Ovary (tissue), 7 donors: ENCODE measurements at regions not wholly inside any gene's neighbourhood (a gene's known extent, or its start where the extent isn't known, plus 50 kb on each side); places are given as distances from the start of the nearest gene placed in this dataset.
"Not testable (repeated sequence)": the region's sequence is repeated elsewhere in the genome, so short reads cannot be mapped to it uniquely, and the experiment has no call there.

Experiments
- DNase-seq, 5 donors: peaks; one replicate each; pipeline ENCODE4 v3.0.0-alpha.2; 2019 to 2020
- H3K27ac ChIP-seq, 2 donors: fragments of 200-600 bp; one replicate each; pipeline versions ENCODE4 v1.5.1 to v1.8.0; 2019 to 2022
- H3K27me3 ChIP-seq: fragments of 200-600 bp; one replicate; pipeline ENCODE4 v1.8.0; 2022
- H3K36me3 ChIP-seq: fragments of 200-600 bp; sonication (generic); one replicate; pipeline ENCODE4 v1.5.1; 2019
- H3K4me1 ChIP-seq: one replicate; pipeline ENCODE4 v1.8.1; 2013; ENCODE audit warnings: mild to moderate bottlenecking, moderate library complexity; ENCODE audit not compliant: insufficient read depth
- H3K4me3 ChIP-seq: fragments of 200-600 bp; sonication (generic); one replicate; pipeline ENCODE4 v1.5.1; 2017
- H3K9me3 ChIP-seq, 2 donors: fragments of 200-600 bp in 1 of 2; sonication (generic) in 1 of 2; one replicate each; pipeline versions ENCODE4 v1.5.1 to v1.8.1; 2013 to 2019; ENCODE audit warnings: mild to moderate bottlenecking in 1 of 2, moderate library complexity in 1 of 2
- CTCF ChIP-seq, 3 donors: fragments of 450-650 bp in 2 of 3; fragments of 200-600 bp in 1 of 3; IDR thresholded peaks; one replicate each; pipeline versions ENCODE4 v1.5.1 to v1.8.0; 2016 to 2022; ENCODE audit warnings: antibody characterized with exemption in 3 of 3, mild to moderate bottlenecking in 1 of 3
- EP300 ChIP-seq: sonication (generic); formaldehyde crosslinking; IDR thresholded peaks from one replicate; pipeline ENCODE4 v1.6.1; 2017; ENCODE audit warnings: antibody characterized with exemption
- POLR2A ChIP-seq: fragments of 450-650 bp; IDR thresholded peaks from one replicate; pipeline ENCODE4 v1.6.1; 2017; ENCODE audit warnings: antibody characterized with exemption, mild to moderate bottlenecking, moderate library complexity
- WGBS, 3 donors: extraction: QIAGEN DNeasy Blood & Tissue Kit in 1 of 3; methylation state at CpG; one replicate each; pipeline versions ENCODE4 v1.1.5 to v1.1.7; 2013 to 2017; 5-methylcytosine and 5-hydroxymethylcytosine counted together
- intact Hi-C, 4 donors: fragments of 100-400 bp; cut with DNase I; formaldehyde crosslinking; loops; one replicate each; pipeline versions ENCODE4 v1.11.0 to v1.15.1; 2022 to 2023
- donor health status: DM: no; HTN: no; CAD: no; lungs with moderate emphysema.
- donor health status: DM: no; HTN: no; CAD: no.
- donor health status: Bipolar disorder and iron deficiency.
- donor health status: DM: no; HTN: no; CAD: no.
- donor health status: DM: yes; HTN: yes; CAD: no.

GRCh38 chr10:52500476-52500875, 186.4 kb downstream of the DKK1 start:
- 53 to 68% (median 59%) methylated on average over 3 of the region's 3 CpGs for WGBS, 3 donors
- Histone ChIP-seq H3K36me3 (no peaks in the 10 kb centered on the region), H3K9me3 (no peaks in the 10 kb centered on the region), H3K4me1 (no peaks in the 10 kb centered on the region), H3K27ac (no peak overlapping the region), H3K27me3 (no peaks in the 10 kb centered on the region), H3K4me3 (no peak overlapping the region)
- intact Hi-C loops, result no loop called here
- TF ChIP-seq EP300 (no peak), POLR2A (no peak), CTCF (IDR thresholded peaks at IDR 0.05) (no peak)
- no peak for DNase-seq

- DNase-seq, result no peak
- H3K27ac ChIP-seq, result no peak overlapping the region
- H3K4me1 ChIP-seq, result no peaks in the 10 kb centered on the region
- intact Hi-C loops, result no loop called here
- H3K36me3 ChIP-seq, result no peaks in the 10 kb centered on the region
- WGBS, 3 donors, result 44 to 65% (median 49%) methylated on average over 2 of the region's 2 CpGs
- TF ChIP-seq EP300 (no peak), POLR2A (no peak), CTCF (IDR thresholded peaks at IDR 0.05) (no peak)
- H3K27me3 ChIP-seq, result no peaks in the 10 kb centered on the region
- H3K4me3 ChIP-seq, result no peak overlapping the region
- H3K9me3 ChIP-seq, result no peaks in the 10 kb centered on the region
Observed at GRCh38 chr10:52502237-52502636, 188.2 kb downstream of the DKK1 start.

- intact Hi-C loops, H3K27me3 ChIP-seq, H3K27ac ChIP-seq, H3K4me3 ChIP-seq, H3K36me3 ChIP-seq, H3K9me3 ChIP-seq, H3K4me1 ChIP-seq, DNase-seq: not testable (repeated sequence)
- WGBS, 3 donors, result 84 to 92% (median 89%) methylated on average over 7 of the region's 7 CpGs
Observed at GRCh38 chr10:52505341-52505740, 191.3 kb downstream of the DKK1 start.

GRCh38 chr10:52514481-52514880, 200.4 kb downstream of the DKK1 start:
- H3K36me3 ChIP-seq, result no peaks in the 10 kb centered on the region
- no peaks in the 10 kb centered on the region for H3K9me3 ChIP-seq
- intact Hi-C loops, result no loop called here
- no peak for TF ChIP-seq CTCF (IDR thresholded peaks at IDR 0.05)
- no peak for TF ChIP-seq EP300
- no peak for TF ChIP-seq POLR2A
- no peak for DNase-seq
- H3K27ac ChIP-seq, result no peak overlapping the region
- 45 to 54% (median 51%) methylated on average over 1 of the region's 1 CpG for WGBS, 3 donors
- no peaks in the 10 kb centered on the region for H3K27me3 ChIP-seq
- no peak overlapping the region for H3K4me3 ChIP-seq
- no peaks in the 10 kb centered on the region for H3K4me1 ChIP-seq

GRCh38 chr10:52517012-52517411, 202.9 kb downstream of the DKK1 start:
- H3K36me3 ChIP-seq, result no peaks in the 10 kb centered on the region
- no peak overlapping the region for H3K27ac ChIP-seq
- WGBS, 3 donors, result 58 to 69% (median 66%) methylated on average over 2 of the region's 2 CpGs
- no peak for DNase-seq
- no peaks in the 10 kb centered on the region for H3K27me3 ChIP-seq
- TF ChIP-seq CTCF (IDR thresholded peaks at IDR 0.05) (no peak), EP300 (no peak), POLR2A (no peak)
- no peaks in the 10 kb centered on the region for H3K9me3 ChIP-seq
- H3K4me3 ChIP-seq, result no peak overlapping the region
- intact Hi-C loops, result no loop called here
- no peaks in the 10 kb centered on the region for H3K4me1 ChIP-seq
